ENCODE measurements at regions not wholly inside any gene's neighbourhood (a gene's known extent, or its start where the extent isn't known, plus 50 kb on each side); places are given as distances from the start of the nearest gene placed in this dataset.

DNA sequence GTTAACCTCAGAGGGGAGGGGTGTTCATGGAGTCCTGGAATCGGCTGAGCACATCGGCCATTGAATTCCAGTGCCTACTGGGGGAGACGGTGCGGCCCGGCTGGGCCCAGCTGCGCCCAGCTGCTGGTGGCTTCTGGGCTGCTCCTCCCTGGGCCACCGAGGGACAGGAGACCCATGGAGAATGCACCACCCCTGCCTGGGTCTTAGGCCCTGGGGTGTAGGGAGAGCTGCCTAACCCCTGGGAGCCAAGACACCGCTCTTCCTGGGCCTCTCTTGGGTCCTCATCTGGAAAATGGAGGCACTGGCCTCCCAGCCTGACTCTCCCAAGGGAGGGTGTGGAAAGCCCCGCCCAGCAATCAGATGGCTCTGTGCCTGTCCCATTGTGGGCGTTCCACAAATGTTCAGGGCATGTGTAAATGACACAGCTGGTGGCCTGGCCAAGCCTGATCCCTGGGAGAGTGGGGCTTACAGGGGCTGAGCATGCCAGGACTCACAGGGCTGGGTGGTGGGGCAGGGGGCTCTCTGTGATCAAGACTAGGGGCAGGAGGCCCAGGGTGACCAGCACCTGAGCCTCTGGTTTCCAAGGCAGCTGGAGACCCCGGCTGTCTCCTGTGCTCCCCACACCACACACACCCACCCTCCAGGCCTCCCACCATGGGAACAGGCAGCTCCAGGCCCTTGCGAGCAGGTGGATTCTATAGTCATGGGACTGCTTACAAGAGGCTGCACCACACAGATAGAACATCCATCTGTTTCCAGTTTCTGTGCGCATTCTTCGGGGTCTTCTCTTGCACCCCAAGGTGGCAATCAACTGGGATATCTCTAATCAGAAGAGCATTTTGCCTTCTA is 150.9 kb downstream of the URI1 start:
- TF ChIP-seq GATA3 (IDR thresholded peaks at IDR 0.05; ENCODE audit: low read depth, low read length) = no peak
- no peak for TF ChIP-seq GATA2 (IDR thresholded peaks at IDR 0.05; ENCODE audit: low read depth, low read length)

All from SH-SY5Y (cell line).